GM12872 (cell line): ENCODE measurements at regions not wholly inside any gene's neighbourhood (a gene's known extent, or its start where the extent isn't known, plus 50 kb on each side); places are given as distances from the start of the nearest gene placed in this dataset.

Experiments used
- TF ChIP-seq, protein P1 (sequence below): IDR thresholded peaks from 3 replicates; pipeline ENCODE4 v1.5.1; 2011; ENCODE audit warnings: low read depth, mild to moderate bottlenecking, low read length, moderate library complexity; ENCODE audit not compliant: insufficient read depth

DNA sequence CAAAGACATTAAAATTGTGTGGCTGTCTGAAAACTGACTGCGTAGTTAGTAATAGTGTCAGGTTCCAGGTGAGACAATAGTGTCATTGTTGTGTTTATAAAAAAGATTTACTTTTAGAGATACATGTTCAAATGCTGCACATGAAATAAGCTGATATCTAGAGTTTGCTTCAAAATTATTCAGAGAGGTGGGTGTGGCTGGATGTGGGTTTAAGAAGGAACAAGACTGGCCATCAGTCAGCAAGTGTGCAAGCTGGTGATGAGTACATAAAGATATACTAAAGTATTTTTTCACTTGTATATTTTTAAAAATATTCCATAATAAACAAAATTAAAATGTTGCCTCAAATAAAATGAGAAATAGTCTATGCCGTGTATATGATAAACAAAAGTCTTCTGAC is 190.6 kb downstream of the ARRDC4 start:
- TF ChIP-seq, protein P1, sequence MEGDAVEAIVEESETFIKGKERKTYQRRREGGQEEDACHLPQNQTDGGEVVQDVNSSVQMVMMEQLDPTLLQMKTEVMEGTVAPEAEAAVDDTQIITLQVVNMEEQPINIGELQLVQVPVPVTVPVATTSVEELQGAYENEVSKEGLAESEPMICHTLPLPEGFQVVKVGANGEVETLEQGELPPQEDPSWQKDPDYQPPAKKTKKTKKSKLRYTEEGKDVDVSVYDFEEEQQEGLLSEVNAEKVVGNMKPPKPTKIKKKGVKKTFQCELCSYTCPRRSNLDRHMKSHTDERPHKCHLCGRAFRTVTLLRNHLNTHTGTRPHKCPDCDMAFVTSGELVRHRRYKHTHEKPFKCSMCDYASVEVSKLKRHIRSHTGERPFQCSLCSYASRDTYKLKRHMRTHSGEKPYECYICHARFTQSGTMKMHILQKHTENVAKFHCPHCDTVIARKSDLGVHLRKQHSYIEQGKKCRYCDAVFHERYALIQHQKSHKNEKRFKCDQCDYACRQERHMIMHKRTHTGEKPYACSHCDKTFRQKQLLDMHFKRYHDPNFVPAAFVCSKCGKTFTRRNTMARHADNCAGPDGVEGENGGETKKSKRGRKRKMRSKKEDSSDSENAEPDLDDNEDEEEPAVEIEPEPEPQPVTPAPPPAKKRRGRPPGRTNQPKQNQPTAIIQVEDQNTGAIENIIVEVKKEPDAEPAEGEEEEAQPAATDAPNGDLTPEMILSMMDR, result no peak

DNA sequence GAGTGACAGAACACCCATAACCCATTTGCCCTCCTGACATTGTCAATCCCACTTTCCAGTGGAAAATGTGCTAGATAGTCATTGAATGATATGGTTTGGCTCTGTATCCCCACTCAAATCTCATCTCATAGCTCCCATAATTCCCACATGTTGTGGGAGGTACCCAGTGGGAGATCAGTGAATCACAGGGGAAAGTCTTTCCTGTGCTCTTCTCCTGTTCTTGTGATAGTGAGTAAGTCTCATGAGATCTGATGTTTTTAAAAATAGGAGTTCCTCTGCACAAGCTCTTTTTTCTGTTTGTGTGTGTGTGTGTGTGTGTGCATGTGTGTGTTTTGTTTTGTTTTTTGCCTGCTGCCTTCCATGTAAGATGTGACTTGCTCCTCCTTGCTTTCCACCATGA is 191.7 kb downstream of the ARRDC4 start:
- TF ChIP-seq, protein P1, result no peak

DNA sequence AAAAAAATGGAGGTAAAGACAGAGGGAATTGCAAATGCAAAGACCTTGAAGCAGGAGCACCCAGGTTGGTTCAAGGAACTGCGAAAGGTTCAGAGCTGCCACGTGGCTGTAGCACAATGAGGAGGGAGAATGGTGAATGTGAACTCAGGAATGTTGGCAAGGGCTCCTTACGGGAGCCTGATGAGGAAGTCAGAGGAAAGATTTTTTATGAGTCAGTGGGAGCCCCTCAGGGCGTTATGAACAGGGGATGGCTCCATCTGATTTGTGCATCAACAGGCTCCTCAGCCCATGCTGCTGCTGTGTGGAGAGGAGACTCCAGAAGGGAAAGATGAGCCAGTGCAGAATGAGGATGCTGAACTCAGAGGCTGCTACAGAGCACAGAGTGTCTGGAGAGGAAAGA is 194.4 kb downstream of the ARRDC4 start:
- TF ChIP-seq, protein P1, result no peak

DNA sequence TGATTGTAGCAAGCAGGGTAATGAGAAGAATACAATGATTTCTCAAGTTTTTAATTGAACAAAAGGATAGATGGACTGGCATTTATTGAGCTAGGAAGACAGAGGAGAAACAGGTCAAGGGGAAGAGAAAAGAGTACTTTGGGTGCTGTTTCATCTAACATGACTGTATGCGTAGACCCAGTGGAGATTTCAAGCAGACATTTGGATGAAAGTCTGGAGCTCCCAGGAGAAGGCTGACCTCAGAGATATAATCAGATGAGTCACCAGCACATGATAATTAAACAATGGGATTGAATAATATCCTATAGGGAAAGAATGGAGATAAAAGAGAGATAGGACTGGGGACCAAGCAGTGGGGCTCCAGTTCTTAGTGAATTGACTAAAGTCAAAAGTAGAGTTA is 194.9 kb downstream of the ARRDC4 start:
- TF ChIP-seq, protein P1, result no peak

DNA sequence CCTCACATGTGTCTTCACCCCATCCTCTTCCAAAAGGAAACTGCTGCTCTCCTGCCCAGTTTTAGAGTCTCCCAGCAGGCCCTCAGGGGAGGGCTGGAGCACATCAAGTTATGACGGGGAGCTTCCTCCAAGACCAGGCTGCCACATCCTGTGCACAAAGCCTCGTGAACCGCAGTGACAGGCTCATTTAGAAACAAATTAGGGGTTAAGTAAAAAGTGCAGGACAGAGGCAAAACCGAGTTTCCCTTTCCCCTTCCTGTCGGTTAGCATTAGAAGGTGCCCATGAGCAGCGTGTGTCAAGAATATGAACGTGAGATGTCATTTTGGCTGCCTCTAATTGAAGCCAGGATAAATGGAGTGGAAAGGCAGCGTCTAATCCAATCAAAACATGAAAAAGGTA is 199.7 kb downstream of the ARRDC4 start:
- TF ChIP-seq, protein P1, result no peak

DNA sequence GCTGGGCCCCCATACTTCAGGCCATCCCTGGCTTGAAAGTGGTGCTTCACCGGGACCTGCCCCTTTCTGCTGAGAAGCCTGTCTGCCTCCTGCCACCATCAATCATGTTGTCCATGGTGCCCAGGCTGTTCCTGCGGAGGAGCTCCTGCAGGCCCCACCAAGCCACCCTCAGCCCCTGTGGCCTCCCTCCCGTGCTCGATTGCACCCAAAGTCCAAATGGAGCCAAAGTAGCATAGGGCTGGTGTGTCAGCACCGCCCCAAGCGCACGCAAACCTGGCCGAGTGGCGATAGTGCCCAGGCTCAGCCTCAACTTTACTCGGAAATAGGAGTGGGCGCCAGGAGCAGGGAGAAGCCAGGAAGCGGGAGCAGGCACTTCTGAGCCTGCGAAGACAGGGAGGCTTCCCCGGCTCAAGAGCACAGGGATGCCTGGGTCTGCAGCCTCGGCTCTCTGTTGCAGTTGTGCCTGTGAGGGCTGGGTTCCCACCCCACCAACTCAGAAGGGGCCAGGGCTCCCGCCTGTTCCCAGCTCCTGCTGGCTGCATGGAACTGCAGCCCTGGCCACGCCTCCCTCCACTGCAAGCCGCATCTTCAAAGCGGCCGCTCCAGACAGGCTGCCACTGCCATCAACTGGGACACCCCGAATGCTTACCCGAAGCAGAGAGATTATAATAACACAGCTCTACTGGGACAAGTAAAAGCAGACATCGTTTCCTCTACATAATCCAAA is 203.0 kb downstream of the ARRDC4 start:
- TF ChIP-seq, protein P1, result no peak

DNA sequence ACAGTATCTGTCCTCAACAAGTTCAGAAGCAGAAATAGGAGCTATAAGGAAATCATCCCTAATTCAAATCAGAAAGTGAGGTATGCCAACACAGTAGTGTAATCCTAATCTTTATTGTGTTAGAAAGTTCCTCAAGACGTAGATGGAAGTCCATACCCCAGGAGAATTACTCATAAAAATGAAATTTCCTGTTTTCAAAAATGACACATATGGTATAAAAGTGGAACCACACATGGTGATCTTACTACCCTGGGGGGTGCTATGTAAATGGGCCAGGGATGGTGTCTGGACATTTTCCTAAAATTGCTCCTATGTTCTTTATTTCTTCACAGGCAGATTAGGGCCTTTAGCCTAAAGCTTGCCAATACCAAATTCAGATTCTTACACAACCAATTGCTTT is 204.1 kb downstream of the ARRDC4 start:
- TF ChIP-seq, protein P1, result no peak

DNA sequence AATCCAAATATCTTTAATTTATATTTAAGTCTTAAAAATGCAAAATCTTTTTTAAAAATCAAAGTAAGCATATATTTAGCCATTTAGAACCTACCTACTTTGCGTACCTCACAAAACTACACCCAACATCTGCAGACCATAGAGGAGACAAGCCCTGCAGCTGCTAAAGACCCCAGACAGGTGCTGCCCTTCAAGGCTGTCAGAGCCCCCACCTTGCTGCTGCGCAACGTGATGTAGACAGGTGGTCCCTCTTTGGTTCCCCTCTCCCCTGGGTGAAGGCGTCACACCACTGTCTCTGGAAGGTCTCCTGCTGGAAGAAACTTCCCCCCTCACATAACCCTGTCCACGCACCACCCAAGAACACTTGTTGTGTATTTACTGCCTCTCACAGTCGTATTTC is 204.5 kb downstream of the ARRDC4 start:
- TF ChIP-seq, protein P1, result no peak
